ENCODE measurements at regions not wholly inside any gene's neighbourhood (a gene's known extent, or its start where the extent isn't known, plus 50 kb on each side); places are given as distances from the start of the nearest gene placed in this dataset.
A peak's percentile ranks its signal among the peaks of the same experiment; 100 is the strongest.

GRCh38 chr9:115495052-115495635, 377.2 kb upstream of the TNC start:
- H3K27ac ChIP-seq: 0 out of 2 replicates have a peak overlapping the region, but pooled peaks have one; percentile 85
- H3K36me3 ChIP-seq: no peaks in the 10 kb centered on the region
- peaks cover 37% of the 10 kb centered on the region for H3K4me1 ChIP-seq (replicated peaks)
- DNase-seq (ENCODE audit: low read depth in 1 of 2, low spot score in 2 of 2): no peak
- no peaks in the 10 kb centered on the region for H3K27me3 ChIP-seq (replicated peaks)
- H3K4me3 ChIP-seq: no peak overlapping the region
- no peaks in the 10 kb centered on the region for H3K9me3 ChIP-seq (replicated peaks)

- no peak overlapping the region for H3K4me3 ChIP-seq
- no peaks in the 10 kb centered on the region for H3K9me3 ChIP-seq (replicated peaks)
- H3K36me3 ChIP-seq: no peaks in the 10 kb centered on the region
- DNase-seq (ENCODE audit: low read depth in 1 of 2, low spot score in 2 of 2): no peak
- no peak overlapping the region for H3K27ac ChIP-seq
- H3K27me3 ChIP-seq (replicated peaks): no peaks in the 10 kb centered on the region
- H3K4me1 ChIP-seq (replicated peaks): peaks cover 37% of the 10 kb centered on the region
Measured at GRCh38 chr9:115495836-115496235, 377.9 kb upstream of the TNC start.

- Histone ChIP-seq H3K4me1 (replicated peaks) (peaks cover 25% of the 10 kb centered on the region), H3K36me3 (no peaks in the 10 kb centered on the region), H3K27me3 (replicated peaks) (no peaks in the 10 kb centered on the region), H3K4me3 (no peak overlapping the region), H3K27ac (no peak overlapping the region), H3K9me3 (replicated peaks) (no peaks in the 10 kb centered on the region)
- no peak for DNase-seq (ENCODE audit: low read depth in 1 of 2, low spot score in 2 of 2)
Measured at GRCh38 chr9:115498303-115498702, 380.3 kb upstream of the TNC start.

- no peaks in the 10 kb centered on the region for H3K9me3 ChIP-seq (replicated peaks)
- no peak for DNase-seq (ENCODE audit: low read depth in 1 of 2, low spot score in 2 of 2)
- no peaks in the 10 kb centered on the region for H3K27me3 ChIP-seq (replicated peaks)
- no peaks in the 10 kb centered on the region for H3K36me3 ChIP-seq
- H3K4me1 ChIP-seq (replicated peaks): peaks cover 7% of the 10 kb centered on the region
- no peak overlapping the region for H3K27ac ChIP-seq
- no peak overlapping the region for H3K4me3 ChIP-seq
Measured at GRCh38 chr9:115507148-115507547, 389.2 kb upstream of the TNC start.

GRCh38 chr9:115513148-115513547, 395.2 kb upstream of the TNC start:
- Histone ChIP-seq H3K9me3 (replicated peaks) (no peaks in the 10 kb centered on the region), H3K27ac (no peak overlapping the region), H3K4me3 (no peak overlapping the region), H3K36me3 (no peaks in the 10 kb centered on the region), H3K4me1 (replicated peaks) (peaks cover 4% of the 10 kb centered on the region; the same call in 1 of the 2 replicates), H3K27me3 (replicated peaks) (no peaks in the 10 kb centered on the region)
- DNase-seq (ENCODE audit: low read depth in 1 of 2, low spot score in 2 of 2): no peak

- no peaks in the 10 kb centered on the region for H3K9me3 ChIP-seq (replicated peaks)
- DNase-seq (ENCODE audit: low read depth in 1 of 2, low spot score in 2 of 2): no peak
Measured at GRCh38 chr9:115514454-115514853, 396.5 kb upstream of the TNC start.

GRCh38 chr9:115517335-115518075, 399.5 kb upstream of the TNC start:
- no peak overlapping the region for H3K27ac ChIP-seq
- peak in 1 of 2 experiments; percentile 12 for DNase-seq (ENCODE audit: low read depth in 1 of 2, low spot score in 2 of 2)

More at GRCh38 chr9:115514454-115514853, 396.5 kb upstream of the TNC start:
- H3K27me3 ChIP-seq (replicated peaks): no peaks in the 10 kb centered on the region
- no peaks in the 10 kb centered on the region for H3K36me3 ChIP-seq
- peaks cover 4% of the 10 kb centered on the region; the same call in 1 of the 2 replicates for H3K4me1 ChIP-seq (replicated peaks)
- H3K4me3 ChIP-seq: no peak overlapping the region
- no peak overlapping the region for H3K27ac ChIP-seq

GRCh38 chr9:115520646-115521045, 402.7 kb upstream of the TNC start:
- DNase-seq (ENCODE audit: low read depth in 1 of 2, low spot score in 2 of 2): no peak
- H3K27me3 ChIP-seq (replicated peaks): no peaks in the 10 kb centered on the region
- H3K9me3 ChIP-seq (replicated peaks): no peaks in the 10 kb centered on the region
- no peak overlapping the region for H3K4me3 ChIP-seq
- peaks cover 7% of the 10 kb centered on the region for H3K4me1 ChIP-seq (replicated peaks)
- no peaks in the 10 kb centered on the region for H3K36me3 ChIP-seq
- no peak overlapping the region for H3K27ac ChIP-seq

More at GRCh38 chr9:115517335-115518075, 399.5 kb upstream of the TNC start:
- no peaks in the 10 kb centered on the region for H3K9me3 ChIP-seq (replicated peaks)
- no peaks in the 10 kb centered on the region for H3K36me3 ChIP-seq
- peaks cover 4% of the 10 kb centered on the region; the same call in 1 of the 2 replicates for H3K4me1 ChIP-seq (replicated peaks)
- H3K27me3 ChIP-seq (replicated peaks): no peaks in the 10 kb centered on the region
- H3K4me3 ChIP-seq: no peak overlapping the region

- no peak overlapping the region for H3K27ac ChIP-seq
- no peak overlapping the region for H3K4me3 ChIP-seq
- no peaks in the 10 kb centered on the region for H3K9me3 ChIP-seq (replicated peaks)
- H3K36me3 ChIP-seq: no peaks in the 10 kb centered on the region
- peaks cover 3% of the 10 kb centered on the region; the same call in 1 of the 2 replicates for H3K4me1 ChIP-seq (replicated peaks)
- no peaks in the 10 kb centered on the region for H3K27me3 ChIP-seq (replicated peaks)
- no peak for DNase-seq (ENCODE audit: low read depth in 1 of 2, low spot score in 2 of 2)
Measured at GRCh38 chr9:115522912-115523311, 405.0 kb upstream of the TNC start.

GRCh38 chr9:115524453-115525059, 406.6 kb upstream of the TNC start:
- H3K27ac ChIP-seq: no peak overlapping the region
- peak; percentile 42 to 50 for DNase-seq (ENCODE audit: low read depth in 1 of 2, low spot score in 2 of 2)
- H3K4me3 ChIP-seq: no peak overlapping the region
- H3K9me3 ChIP-seq (replicated peaks): no peaks in the 10 kb centered on the region
- no peaks in the 10 kb centered on the region for H3K36me3 ChIP-seq
- peaks cover 3% of the 10 kb centered on the region; the same call in 1 of the 2 replicates for H3K4me1 ChIP-seq (replicated peaks)
- no peaks in the 10 kb centered on the region for H3K27me3 ChIP-seq (replicated peaks)

- Histone ChIP-seq H3K36me3 (no peaks in the 10 kb centered on the region), H3K9me3 (replicated peaks) (no peaks in the 10 kb centered on the region), H3K27ac (no peak overlapping the region), H3K4me3 (no peak overlapping the region), H3K4me1 (replicated peaks) (peaks cover 3% of the 10 kb centered on the region; the same call in 1 of the 2 replicates), H3K27me3 (replicated peaks) (no peaks in the 10 kb centered on the region)
- DNase-seq (ENCODE audit: low read depth in 1 of 2, low spot score in 2 of 2): no peak
Measured at GRCh38 chr9:115525111-115526058, 407.4 kb upstream of the TNC start.

GRCh38 chr9:115531410-115532125, 413.6 kb upstream of the TNC start:
- Histone ChIP-seq H3K36me3 (no peaks in the 10 kb centered on the region), H3K4me3 (no peak overlapping the region), H3K27ac (no peak overlapping the region)

GRCh38 chr9:115533511-115533910, 415.6 kb upstream of the TNC start:
- no peaks in the 10 kb centered on the region for H3K36me3 ChIP-seq
- H3K4me1 ChIP-seq (replicated peaks): no peaks in the 10 kb centered on the region
- no peak overlapping the region for H3K27ac ChIP-seq
- DNase-seq (ENCODE audit: low read depth in 1 of 2, low spot score in 2 of 2): no peak
- no peaks in the 10 kb centered on the region for H3K9me3 ChIP-seq (replicated peaks)
- no peaks in the 10 kb centered on the region for H3K27me3 ChIP-seq (replicated peaks)
- H3K4me3 ChIP-seq: no peak overlapping the region

More at GRCh38 chr9:115531410-115532125, 413.6 kb upstream of the TNC start:
- Histone ChIP-seq H3K4me1 (replicated peaks) (no peaks in the 10 kb centered on the region), H3K27me3 (replicated peaks) (no peaks in the 10 kb centered on the region), H3K9me3 (replicated peaks) (no peaks in the 10 kb centered on the region)
- no peak for DNase-seq (ENCODE audit: low read depth in 1 of 2, low spot score in 2 of 2)

Data from SJSA1 (cell line).